B cell (primary cell): ENCODE measurements at regions not wholly inside any gene's neighbourhood (a gene's known extent, or its start where the extent isn't known, plus 50 kb on each side); places are given as distances from the start of the nearest gene placed in this dataset.

Experiments
- ATAC-seq: fragments of 200-7000 bp; cut with Tn5 transposase; one replicate; pipeline ENCODE4 v1.10.0; 2021; ENCODE audit warnings: low read depth, mild to moderate bottlenecking, moderate number of reproducible peaks, moderate library complexity
- CTCF ChIA-PET: fragments of 350-600 bp; sonication (Branson Sonifier 250); formaldehyde crosslinking; loops from one replicate; lab custom pipeline; 2021; ENCODE audit warnings: antibody characterized with exemption, inconsistent platforms; lab: Charles Lee
- POLR2A ChIA-PET: fragments of 350-600 bp; sonication (Branson Sonifier 250); formaldehyde crosslinking; loops from one replicate; lab custom pipeline; 2021; ENCODE audit warnings: antibody characterized with exemption; lab: Charles Lee
- DNase-seq: peaks from one replicate; pipeline ENCODE4 v3.0.0; 2013
- H2AFZ ChIP-seq: 2 replicates; pipeline ENCODE4 v1.6.1; 2012; ENCODE audit warnings: mild to moderate bottlenecking, low read depth, low read length; ENCODE audit not compliant: insufficient read depth, poor library complexity, severe bottlenecking
- H3K27ac ChIP-seq, 2 donors: 1 replicate in 1 of 2; 2 replicates in 1 of 2; pipeline ENCODE4 v1.5.1; 2012 to 2013; ENCODE audit warnings: low read length in 2 of 2, mild to moderate bottlenecking in 2 of 2, moderate library complexity in 1 of 2
- H3K27me3 ChIP-seq, 4 experiments: fragments of 200-600 bp in 1 of 4; sonication (generic) in 1 of 4; replicated peaks in 1 of 4; 1 replicate in 2 of 4; 2 replicates in 2 of 4; pipeline versions ENCODE4 v1.6.1 to v1.7.0; 2013 to 2016; ENCODE audit warnings: low read length in 3 of 4, mild to moderate bottlenecking in 2 of 4, mixed read lengths in 1 of 4, moderate library complexity in 1 of 4; ENCODE audit not compliant: insufficient read depth in 4 of 4, control insufficient read depth in 3 of 4; ENCODE audit errors: control extremely low read depth in 1 of 4
- H3K36me3 ChIP-seq, 2 experiments: replicated peaks in 1 of 2; 1 replicate in 1 of 2; 2 replicates in 1 of 2; pipeline versions ENCODE4 v1.6.1 to v1.7.1; 2013; ENCODE audit warnings: low read length in 1 of 2; ENCODE audit not compliant: insufficient read depth in 2 of 2, control insufficient read depth in 1 of 2; ENCODE audit errors: control extremely low read depth in 1 of 2, extremely low read depth in 1 of 2
- H3K4me1 ChIP-seq, 2 donors: fragments of 200-600 bp in 1 of 2; sonication (generic) in 1 of 2; 1 replicate in 1 of 2; 2 replicates in 1 of 2; pipeline versions ENCODE4 v1.5.1 to v1.6.1; 2013 to 2017; ENCODE audit warnings: low read length in 2 of 2; ENCODE audit not compliant: control insufficient read depth in 2 of 2, insufficient read depth in 2 of 2
- H3K4me2 ChIP-seq: replicated peaks from 2 replicates; pipeline ENCODE3; 2012; ENCODE audit warnings: mild to moderate bottlenecking, low read depth, low read length; ENCODE audit not compliant: poor library complexity, severe bottlenecking
- H3K4me3 ChIP-seq, 5 experiments: fragments of 200-600 bp in 1 of 5; sonication (generic) in 1 of 5; 1 replicate in 3 of 5; 2 replicates in 2 of 5; pipeline versions ENCODE4 v1.5.1 to v1.7.0; 2011 to 2016; ENCODE audit warnings: low read length in 4 of 5, mild to moderate bottlenecking in 4 of 5, low read depth in 2 of 5, control low read depth in 1 of 5, moderate library complexity in 1 of 5; ENCODE audit not compliant: insufficient read depth in 1 of 5; ENCODE audit errors: control extremely low read depth in 1 of 5, extremely low read depth in 1 of 5
- H3K79me2 ChIP-seq: fragments of 200-600 bp; sonication (generic); one replicate; pipeline ENCODE4 v1.6.0; 2016; ENCODE audit warnings: low read length; ENCODE audit not compliant: control insufficient read depth, insufficient read depth
- H3K9ac ChIP-seq: fragments of 200-600 bp; sonication (generic); 2 replicates; pipeline ENCODE4 v1.6.1; 2017; ENCODE audit warnings: mild to moderate bottlenecking, low read length, moderate library complexity
- H3K9me3 ChIP-seq, 3 donors: one replicate each; pipeline versions ENCODE4 v1.6.1 to v1.7.1; 2013; ENCODE audit warnings: low read length in 2 of 3; ENCODE audit not compliant: control insufficient read depth in 2 of 3, insufficient read depth in 1 of 3; ENCODE audit errors: control extremely low read depth in 1 of 3
- H4K20me1 ChIP-seq: 2 replicates; pipeline ENCODE4 v1.6.0; 2012; ENCODE audit warnings: mild to moderate bottlenecking, low read length; ENCODE audit not compliant: insufficient read depth, control insufficient read depth, poor library complexity, severe bottlenecking
- H3K27ac Mint-ChIP-seq: one replicate; pipeline ENCODE4 v1.8.0; 2021; ENCODE audit warnings: mixed read lengths
- H3K27me3 Mint-ChIP-seq: one replicate; pipeline ENCODE4 v1.8.0; 2021; ENCODE audit warnings: mixed read lengths
- H3K4me1 Mint-ChIP-seq: one replicate; pipeline ENCODE4 v1.8.0; 2021; ENCODE audit warnings: mixed read lengths
- H3K4me3 Mint-ChIP-seq: one replicate; pipeline ENCODE4 v1.8.0; 2021; ENCODE audit warnings: mixed read lengths
- H3K9me3 Mint-ChIP-seq: one replicate; pipeline ENCODE4 v1.8.0; 2022; ENCODE audit warnings: mixed read lengths; ENCODE audit not compliant: insufficient read depth
- CTCF ChIP-seq: fragments of 200-600 bp; IDR thresholded peaks from one replicate; pipeline ENCODE4 v1.8.0; 2022; ENCODE audit warnings: antibody characterized with exemption, mild to moderate bottlenecking
- EZH2 ChIP-seq: IDR thresholded peaks from 2 replicates; pipeline ENCODE4 v1.6.1; 2012; ENCODE audit warnings: borderline replicate concordance, low read depth, mild to moderate bottlenecking, moderate library complexity, low read length; ENCODE audit not compliant: insufficient read depth, poor library complexity, severe bottlenecking
- WGBS: methylation state at CpG from one replicate; pipeline ENCODE4 v1.1.5; 2013; ENCODE audit warnings: missing lambda C conversion rate; ENCODE audit not compliant: insufficient coverage; 5-methylcytosine and 5-hydroxymethylcytosine counted together
- intact Hi-C: fragments of 100-400 bp; cut with micrococcal nuclease; formaldehyde crosslinking; loops from one replicate; pipeline ENCODE4 v1.10.0; 2022

- Mint-ChIP-seq H3K27ac (no peak overlapping the region), H3K27me3 (no peaks in the 10 kb centered on the region), H3K4me3 (no peak overlapping the region), H3K9me3 (peaks cover 5% of the 10 kb centered on the region), H3K4me1 (no peaks in the 10 kb centered on the region)
- Histone ChIP-seq H2AFZ (no peak overlapping the region), H3K4me1 (no peaks in the 10 kb centered on the region), H3K9me3 (no peaks in the 10 kb centered on the region), H3K9ac (no peak overlapping the region), H3K36me3 (no peaks in the 10 kb centered on the region), H3K4me2 (no peak overlapping the region), H3K79me2 (no peaks in the 10 kb centered on the region), H3K27ac (no peak overlapping the region), H3K27me3 (no peaks in the 10 kb centered on the region), H3K4me3 (no peak overlapping the region), H4K20me1 (no peaks in the 10 kb centered on the region)
- ATAC-seq = no peak
- ChIA-PET POLR2A (no interaction called here), CTCF (no interaction called here)
- TF ChIP-seq CTCF = no peak
- no CpG with 5 or more reads among the region's 5 CpGs for WGBS
- DNase-seq = no peak
- intact Hi-C loops = no loop called here
Measured at GRCh38 chr1:189786761-189787160, 690.9 kb downstream of the BRINP3 start.

- Histone ChIP-seq H3K9me3 (no peaks in the 10 kb centered on the region), H3K4me2 (no peak overlapping the region), H3K27me3 (no peaks in the 10 kb centered on the region), H3K4me3 (no peak overlapping the region), H3K9ac (no peak overlapping the region), H3K27ac (no peak overlapping the region), H4K20me1 (no peaks in the 10 kb centered on the region), H3K4me1 (no peaks in the 10 kb centered on the region), H3K36me3 (no peaks in the 10 kb centered on the region), H2AFZ (no peak overlapping the region), H3K79me2 (no peaks in the 10 kb centered on the region)
- TF ChIP-seq CTCF (no peak), EZH2 (no peak)
- no peak for DNase-seq
- ChIA-PET CTCF (no interaction called here), POLR2A (no interaction called here)
- H3K9me3 Mint-ChIP-seq = peaks cover 5% of the 10 kb centered on the region
- no peak overlapping the region for H3K27ac Mint-ChIP-seq
- no peak for ATAC-seq
- no peaks in the 10 kb centered on the region for H3K27me3 Mint-ChIP-seq
- H3K4me3 Mint-ChIP-seq = no peak overlapping the region
- H3K4me1 Mint-ChIP-seq = no peaks in the 10 kb centered on the region
- intact Hi-C loops = no loop called here
- WGBS = 82% methylated on average over 7 of the region's 9 CpGs
Measured at GRCh38 chr1:189787201-189787600, 690.5 kb downstream of the BRINP3 start.
